Choroid plexus epithelial cell (primary cell): ENCODE measurements at regions not wholly inside any gene's neighbourhood (a gene's known extent, or its start where the extent isn't known, plus 50 kb on each side); places are given as distances from the start of the nearest gene placed in this dataset.

Experiments used
- DNase-seq: peaks from one replicate; pipeline ENCODE4 v3.0.0-alpha.2; 2010; ENCODE audit warnings: low read depth
- H3K4me3 ChIP-seq: 2 replicates; pipeline ENCODE4 v1.5.1; 2011; ENCODE audit warnings: low read depth, mild to moderate bottlenecking, control low read depth, low read length, moderate library complexity
- TF ChIP-seq, protein P1 (sequence below): conservative IDR thresholded peaks from 2 replicates; pipeline ENCODE4 v1.5.1; 2011; ENCODE audit warnings: low read depth, mild to moderate bottlenecking, control low read depth, inconsistent platforms, low read length, moderate library complexity

DNA sequence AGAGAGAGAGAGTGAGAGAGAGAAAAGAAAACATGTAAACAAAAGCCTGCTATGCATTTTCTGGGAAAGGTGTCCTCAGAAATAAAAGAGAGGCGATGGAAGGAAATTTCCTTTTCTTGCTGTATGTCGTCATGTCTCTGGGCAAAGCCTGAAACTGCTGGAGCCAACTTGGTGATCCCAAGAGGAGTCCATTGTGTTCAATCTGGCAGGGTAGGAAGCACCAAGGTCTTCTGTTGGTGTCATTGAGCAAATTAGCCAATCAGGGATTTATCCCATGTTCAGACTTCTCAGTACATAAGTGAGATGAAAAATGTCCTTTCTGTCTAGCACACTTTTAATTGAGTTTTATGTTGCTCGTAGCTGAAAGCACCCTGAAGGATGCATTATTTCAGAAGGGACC, 260.0 kb upstream of the KAZN start:
- H3K4me3 ChIP-seq: no peak overlapping the region
- no peak for DNase-seq
- TF ChIP-seq, protein P1, sequence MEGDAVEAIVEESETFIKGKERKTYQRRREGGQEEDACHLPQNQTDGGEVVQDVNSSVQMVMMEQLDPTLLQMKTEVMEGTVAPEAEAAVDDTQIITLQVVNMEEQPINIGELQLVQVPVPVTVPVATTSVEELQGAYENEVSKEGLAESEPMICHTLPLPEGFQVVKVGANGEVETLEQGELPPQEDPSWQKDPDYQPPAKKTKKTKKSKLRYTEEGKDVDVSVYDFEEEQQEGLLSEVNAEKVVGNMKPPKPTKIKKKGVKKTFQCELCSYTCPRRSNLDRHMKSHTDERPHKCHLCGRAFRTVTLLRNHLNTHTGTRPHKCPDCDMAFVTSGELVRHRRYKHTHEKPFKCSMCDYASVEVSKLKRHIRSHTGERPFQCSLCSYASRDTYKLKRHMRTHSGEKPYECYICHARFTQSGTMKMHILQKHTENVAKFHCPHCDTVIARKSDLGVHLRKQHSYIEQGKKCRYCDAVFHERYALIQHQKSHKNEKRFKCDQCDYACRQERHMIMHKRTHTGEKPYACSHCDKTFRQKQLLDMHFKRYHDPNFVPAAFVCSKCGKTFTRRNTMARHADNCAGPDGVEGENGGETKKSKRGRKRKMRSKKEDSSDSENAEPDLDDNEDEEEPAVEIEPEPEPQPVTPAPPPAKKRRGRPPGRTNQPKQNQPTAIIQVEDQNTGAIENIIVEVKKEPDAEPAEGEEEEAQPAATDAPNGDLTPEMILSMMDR: no peak

DNA sequence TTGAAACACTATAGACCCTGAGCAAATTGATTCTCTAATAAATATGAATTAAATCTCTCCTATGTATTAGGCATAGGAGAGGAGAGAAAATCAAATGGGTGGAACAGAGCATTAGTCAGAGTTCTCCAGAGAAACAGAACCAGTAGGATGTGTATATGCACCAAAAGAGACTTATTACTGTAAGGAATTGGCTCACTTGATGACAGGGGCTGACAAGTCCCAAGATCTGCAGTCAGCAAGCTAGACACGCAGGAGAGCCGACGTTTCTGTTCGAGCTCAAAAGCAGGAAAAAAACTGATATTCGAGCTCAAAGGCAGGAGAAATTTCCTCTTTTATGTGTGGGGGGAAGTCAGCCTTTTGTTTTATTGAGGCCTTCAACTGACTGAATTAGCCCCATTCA, 259.2 kb upstream of the KAZN start:
- H3K4me3 ChIP-seq: no peak overlapping the region
- no peak for DNase-seq
- TF ChIP-seq, protein P1: no peak

DNA sequence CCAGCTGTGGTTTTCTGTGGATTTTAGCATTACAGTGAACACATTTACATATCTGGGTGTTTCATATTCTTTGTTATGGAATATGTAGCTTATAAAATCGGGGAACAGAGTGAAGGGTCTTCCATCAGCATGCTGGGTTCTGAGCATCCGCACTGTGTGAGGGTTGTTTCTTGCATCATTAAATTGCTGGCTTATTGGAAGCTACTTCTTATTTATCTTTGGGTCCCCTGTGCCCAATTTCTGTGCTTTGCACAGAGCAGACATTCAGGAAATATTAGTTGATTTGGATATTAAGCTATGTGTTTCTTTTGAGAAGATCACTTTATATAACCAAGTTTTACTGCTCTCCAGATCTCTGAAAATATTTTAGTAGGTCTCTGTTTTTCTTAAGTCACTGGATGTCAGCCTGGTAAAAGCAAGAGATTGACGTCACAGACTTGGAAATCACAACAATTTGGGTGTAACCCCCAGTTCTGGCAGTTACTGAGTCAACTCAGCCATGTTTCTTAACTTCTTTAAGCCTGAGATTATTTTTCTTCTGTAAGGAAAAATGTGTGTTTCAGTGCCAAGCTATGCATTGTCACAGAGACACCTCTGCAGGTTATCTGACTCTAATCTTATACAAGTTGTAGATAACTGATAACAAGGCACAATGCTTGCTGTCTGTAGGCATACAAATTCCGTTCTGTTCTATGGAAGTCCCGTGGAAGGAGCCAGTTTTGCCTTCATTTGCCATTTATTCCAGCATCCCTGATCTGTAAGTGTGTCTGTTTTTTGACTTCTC, 258.3 kb upstream of the KAZN start:
- no peak overlapping the region for H3K4me3 ChIP-seq
- TF ChIP-seq, protein P1: no peak
- peak; percentile 11 for DNase-seq

DNA sequence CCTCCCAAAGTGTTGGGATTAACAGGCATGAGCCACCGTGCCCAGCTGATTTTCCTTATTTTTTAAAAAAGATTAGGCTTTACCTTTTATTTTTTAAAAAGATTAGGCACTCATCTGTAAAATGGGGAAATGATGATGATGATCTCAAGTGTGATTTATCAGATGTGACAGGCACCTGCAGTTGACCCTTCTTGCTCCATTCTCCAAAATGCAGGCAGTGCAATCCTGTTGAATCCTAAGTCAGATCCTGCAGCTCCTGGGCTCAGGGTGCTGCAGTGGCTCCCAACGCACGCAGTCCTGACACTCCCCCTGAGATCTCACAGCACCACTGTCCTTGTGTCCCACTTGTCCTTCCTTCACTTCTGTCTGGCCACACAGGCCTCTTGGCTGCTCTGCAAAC, 257.3 kb upstream of the KAZN start:
- DNase-seq: no peak
- TF ChIP-seq, protein P1: no peak

DNA sequence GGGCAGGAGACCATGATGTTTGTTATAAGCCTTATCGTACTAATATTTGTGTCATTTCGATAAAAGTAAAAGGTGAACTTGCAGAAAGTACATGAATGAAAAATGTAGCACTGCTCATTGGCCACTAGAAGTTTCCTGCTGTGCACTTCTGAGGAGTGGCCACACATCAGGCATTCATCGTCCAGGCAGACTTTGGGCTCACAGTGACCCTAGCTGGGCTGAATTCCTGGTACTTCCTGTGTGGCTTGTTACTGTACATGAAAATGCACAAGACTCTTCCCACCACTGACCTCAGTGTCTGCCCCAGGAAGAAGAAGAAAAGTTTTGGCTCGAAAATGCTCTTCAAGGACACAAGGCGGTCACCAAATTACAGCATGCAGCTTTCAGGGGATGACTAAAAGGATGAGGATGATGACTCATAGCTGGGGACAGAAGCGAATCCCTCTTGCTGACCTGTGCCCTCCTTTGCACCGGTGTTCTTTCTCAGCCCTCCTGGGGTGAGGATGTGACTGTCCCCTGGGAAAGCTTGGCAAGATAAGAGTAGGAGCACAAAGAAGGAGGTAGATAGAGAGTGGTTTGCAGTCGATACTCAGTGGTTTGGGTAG, 252.4 kb upstream of the KAZN start:
- no peak overlapping the region for H3K4me3 ChIP-seq

More for the DNA sequence above, 257.3 kb upstream of the KAZN start:
- H3K4me3 ChIP-seq: no peak overlapping the region

DNA sequence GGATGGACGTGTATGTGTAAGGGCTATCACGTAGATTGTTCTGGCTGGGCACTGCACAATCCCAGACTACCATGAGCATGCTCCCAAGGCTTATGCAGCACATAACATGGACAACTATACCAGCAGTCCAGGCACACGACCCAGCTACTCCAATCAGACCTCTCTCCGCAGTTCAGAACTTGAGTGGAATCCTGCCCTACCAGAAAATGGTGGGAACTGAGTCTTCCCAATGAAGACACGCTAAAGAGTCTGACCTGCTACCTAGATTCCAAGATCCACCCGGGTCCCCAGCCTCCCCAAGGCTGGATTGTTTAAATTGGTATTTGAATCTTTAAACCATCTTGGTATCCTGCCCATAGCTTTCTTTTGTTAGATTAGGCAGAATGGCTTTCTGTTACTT, 251.3 kb upstream of the KAZN start:
- TF ChIP-seq, protein P1: no peak
- DNase-seq: no peak
- no peak overlapping the region for H3K4me3 ChIP-seq

More for the DNA sequence above, 252.4 kb upstream of the KAZN start:
- DNase-seq: peak; percentile 7
- TF ChIP-seq, protein P1: no peak

DNA sequence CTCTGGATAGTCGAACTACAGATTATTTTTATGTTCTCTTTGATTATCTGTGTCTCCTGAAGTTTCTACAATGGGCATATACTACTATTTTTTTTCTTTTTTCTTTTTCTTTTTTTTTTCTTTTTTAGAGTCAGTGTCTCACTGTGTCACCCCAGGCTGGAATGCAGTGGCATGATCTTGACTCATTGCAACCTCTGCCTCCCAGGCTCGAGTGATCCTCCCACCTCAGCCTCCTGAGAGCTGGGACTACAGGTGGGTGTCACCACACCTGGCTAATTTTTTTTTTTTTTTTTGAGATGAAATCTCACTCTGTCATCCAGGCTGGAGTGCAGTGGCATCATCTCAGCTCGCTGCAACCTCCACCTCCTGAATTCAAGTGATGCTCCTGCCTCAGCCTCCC, 250.7 kb upstream of the KAZN start:
- TF ChIP-seq, protein P1: no peak
- no peak overlapping the region for H3K4me3 ChIP-seq
- no peak for DNase-seq
